ENCODE measurements at regions not wholly inside any gene's neighbourhood (a gene's known extent, or its start where the extent isn't known, plus 50 kb on each side); places are given as distances from the start of the nearest gene placed in this dataset.

- no peak for TF ChIP-seq EZH2 (IDR thresholded peaks at IDR 0.05; ENCODE audit: insufficient read depth, poor library complexity, severe bottlenecking)
- no peak for TF ChIP-seq EZH2phosphoT487 (IDR thresholded peaks at IDR 0.05; ENCODE audit: insufficient read depth, low read depth)
Measured at GRCh38 chr11:116302756-116303155, 470.0 kb downstream of the BUD13 start.

Measured in GM23248 (cell line).